GM12878 (cell line): ENCODE measurements at regions not wholly inside any gene's neighbourhood (a gene's known extent, or its start where the extent isn't known, plus 50 kb on each side); places are given as distances from the start of the nearest gene placed in this dataset.

Experiments
- ATAC-seq: fragments of 200-7000 bp; cut with Tn5 transposase; 3 replicates; pipeline ENCODE4 v1.9.1; 2020; ENCODE audit warnings: mild to moderate bottlenecking, moderate library complexity
- BruUV-seq: library from RNA; stranded (reverse); fragments of 400-500 nt; replicated peaks from 2 replicates; lab custom pipeline; 2021; lab: Mats Ljungman, UMichigan
- CTCF ChIA-PET: fragments of 300-600 bp; sonication (Branson Sonifier 250); formaldehyde crosslinking; extraction: SDS; loops from one replicate; lab custom pipeline; 2021; ENCODE audit warnings: inconsistent platforms; lab: Yijun Ruan, JAX
- POLR2A ChIA-PET: fragments of 350-600 bp; formaldehyde crosslinking; extraction: SDS; loops from one replicate; lab custom pipeline; 2021; ENCODE audit warnings: inconsistent platforms; lab: Charles Lee
- RAD21 ChIA-PET: fragments of 300-600 bp; sonication (Branson Sonifier 250); formaldehyde crosslinking; loops from one replicate; lab custom pipeline; 2023; ENCODE audit warnings: antibody characterized with exemption; ENCODE audit not compliant: unreplicated experiment; lab: Charles Lee
- SMC1A ChIA-PET: fragments of 300-600 bp; sonication (Branson Sonifier 250); formaldehyde crosslinking; loops from one replicate; lab custom pipeline; 2023; ENCODE audit not compliant: unreplicated experiment, uncharacterized antibody; lab: Charles Lee
- DNase-seq: peaks from one replicate; pipeline ENCODE4 v3.0.0-alpha.2; 2011; ENCODE audit warnings: low read depth, low spot score
- FAIRE-seq: peaks from 3 replicates; lab custom pipeline; 2011; peaks lifted over from hg19 to GRCh38; lab: Jason Lieb, UNC
- H2AFZ ChIP-seq: 2 replicates; pipeline ENCODE4 v1.6.0; 2011; ENCODE audit warnings: low read depth, low read length, control low read depth; ENCODE audit not compliant: control insufficient read depth
- H3K27ac ChIP-seq: 2 replicates; pipeline ENCODE4 v1.5.1; 2011; ENCODE audit warnings: control low read depth; ENCODE audit not compliant: control insufficient read depth, insufficient read depth
- H3K27me3 ChIP-seq, 2 experiments: replicated peaks in 1 of 2; 2 replicates each; pipeline versions ENCODE4 v1.6.0 to v1.6.1; 2011; ENCODE audit warnings: low read length in 1 of 2; ENCODE audit not compliant: control insufficient read depth in 2 of 2, insufficient read depth in 2 of 2
- H3K36me3 ChIP-seq, 2 experiments: 2 replicates each; pipeline ENCODE4 v1.5.1; 2011; ENCODE audit warnings: low read length in 1 of 2; ENCODE audit not compliant: control insufficient read depth in 2 of 2, insufficient read depth in 2 of 2
- H3K4me1 ChIP-seq: 2 replicates; pipeline ENCODE4 v1.6.1; 2011; ENCODE audit warnings: mild to moderate bottlenecking, low read length, moderate library complexity, mixed read lengths; ENCODE audit not compliant: control insufficient read depth, insufficient read depth
- H3K4me2 ChIP-seq: 2 replicates; pipeline ENCODE4 v1.6.0; 2011; ENCODE audit warnings: control low read depth; ENCODE audit not compliant: control insufficient read depth, insufficient read depth
- H3K4me3 ChIP-seq: fragments of 200-600 bp; sonication (generic); 2 replicates; pipeline ENCODE4 v1.5.1; 2016
- H3K79me2 ChIP-seq: 2 replicates; pipeline ENCODE4 v1.6.0; 2011; ENCODE audit warnings: low read length; ENCODE audit not compliant: control insufficient read depth, insufficient read depth
- H3K9ac ChIP-seq: 2 replicates; pipeline ENCODE4 v1.8.0; 2011; ENCODE audit warnings: low read length, control low read depth, mixed read lengths; ENCODE audit not compliant: control insufficient read depth, insufficient read depth
- H3K9me3 ChIP-seq: replicated peaks from 3 replicates; pipeline ENCODE4 v1.5.1; 2011; ENCODE audit warnings: mild to moderate bottlenecking, low read length; ENCODE audit not compliant: control insufficient read depth, insufficient read depth
- H4K20me1 ChIP-seq: 2 replicates; pipeline ENCODE4 v1.6.0; 2011; ENCODE audit not compliant: control insufficient read depth, insufficient read depth
- ATF2 ChIP-seq: IDR thresholded peaks from 2 replicates; pipeline ENCODE4 v1.6.1; 2012; ENCODE audit warnings: low read length, inconsistent platforms
- HDAC2 ChIP-seq: fragments of 200-600 bp; sonication (generic); IDR thresholded peaks from 2 replicates; pipeline ENCODE4 v1.6.1; 2017
- IRF3 ChIP-seq: fragments of 450-650 bp; IDR thresholded peaks from 2 replicates; pipeline ENCODE4 v1.6.1; 2014; ENCODE audit warnings: mild to moderate bottlenecking
- RB1 ChIP-seq: fragments of 450-650 bp; formaldehyde crosslinking; IDR thresholded peaks from 2 replicates; pipeline ENCODE4 v1.6.1; 2017; ENCODE audit warnings: mild to moderate bottlenecking, borderline replicate concordance
- SIX5 ChIP-seq: IDR thresholded peaks from 2 replicates; pipeline ENCODE4 v1.6.1; 2011; ENCODE audit warnings: mild to moderate bottlenecking, low read depth, low read length, moderate library complexity; ENCODE audit not compliant: severe bottlenecking
- SREBF1 ChIP-seq: IDR thresholded peaks from 2 replicates; pipeline ENCODE4 v1.6.1; 2012; ENCODE audit warnings: mild to moderate bottlenecking, low read length
- TARDBP ChIP-seq: IDR thresholded peaks from 2 replicates; pipeline ENCODE4 v1.6.1; 2016; ENCODE audit warnings: borderline replicate concordance
- USF2 ChIP-seq: IDR thresholded peaks from 2 replicates; pipeline ENCODE4 v1.6.1; 2011; ENCODE audit warnings: low read depth, low read length, improper control_type of control experiment, borderline replicate concordance
- ZNF217 ChIP-seq: fragments of 450-650 bp; IDR thresholded peaks from 2 replicates; pipeline ENCODE4 v1.6.1; 2017; ENCODE audit warnings: antibody characterized with exemption, mild to moderate bottlenecking
- WGBS: methylation state at CpG from one replicate; pipeline ENCODE4 v1.1.6; 2016; ENCODE audit warnings: low lambda C conversion rate; ENCODE audit not compliant: insufficient replicate concordance, insufficient coverage; ENCODE audit errors: missing lambda C conversion rate; 5-methylcytosine and 5-hydroxymethylcytosine counted together
- in situ Hi-C: fragments of 300-500 bp; cut with MboI; formaldehyde crosslinking; loops from 9 replicates; pipeline ENCODE4 v1.14.3; 2018; ENCODE audit warnings: mixed read lengths
- intact Hi-C: fragments of 100-400 bp; cut with micrococcal nuclease; formaldehyde crosslinking; loops from one replicate; pipeline ENCODE4 v1.14.2; 2022; ENCODE audit not compliant: unreplicated experiment

- no peak for TF ChIP-seq USF2
- TF ChIP-seq SIX5, result no peak
- no peak for TF ChIP-seq TARDBP
- TF ChIP-seq ATF2, result no peak
- no peak for TF ChIP-seq SREBF1
- no peak for TF ChIP-seq HDAC2
- TF ChIP-seq ZNF217, result no peak
- TF ChIP-seq IRF3, result no peak
- no peak for TF ChIP-seq RB1
- H3K27me3 ChIP-seq, result no peaks in the 10 kb centered on the region
- H3K4me3 ChIP-seq, result no peak overlapping the region
- no peak overlapping the region for H3K27ac ChIP-seq
- no peak for DNase-seq
- ChIA-PET POLR2A (no interaction called here), RAD21 (no interaction called here), CTCF (interaction anchor here (0.7 kb wide), 1 partner anchor 26 kb away, joined by 3 read pairs; no protein-coding TSS in a partner anchor), SMC1A (interaction anchor here (1.5 kb wide), 1 partner anchor 9 kb away, joined by 3 read pairs; no protein-coding TSS in a partner anchor)
- H3K9ac ChIP-seq, result no peak overlapping the region
- H3K4me1 ChIP-seq, result no peaks in the 10 kb centered on the region
- H3K9me3 ChIP-seq, result no peaks in the 10 kb centered on the region
- no peak overlapping the region for H2AFZ ChIP-seq
- WGBS, result 47% methylated on average over 3 of the region's 3 CpGs
- intact Hi-C loops (no loop called here), in situ Hi-C loops (no loop called here)
- H4K20me1 ChIP-seq, result no peaks in the 10 kb centered on the region
- BruUV-seq, result no TSS peak
- H3K36me3 ChIP-seq, result no peaks in the 10 kb centered on the region
- H3K4me2 ChIP-seq, result no peak overlapping the region
- no peak for ATAC-seq
- H3K79me2 ChIP-seq, result no peaks in the 10 kb centered on the region
- no peak for FAIRE-seq
Observed at GRCh38 chr14:46377305-46377704, 274.3 kb downstream of the RPL10L start.
